ENCODE measurements at regions not wholly inside any gene's neighbourhood (a gene's known extent, or its start where the extent isn't known, plus 50 kb on each side); places are given as distances from the start of the nearest gene placed in this dataset.

- CTCF ChIA-PET (ENCODE audit: partially characterized antibody), result no interaction called here
- Histone ChIP-seq H2BK12ac (ENCODE audit: low read depth, low read length) (no peak overlapping the region), H3K23me2 (ENCODE audit: low read depth, low read length) (no peaks in the 10 kb centered on the region), H3K4me2 (ENCODE audit: insufficient read depth in 1 of 2, low read depth in 2 of 2, low read length in 2 of 2) (no peak overlapping the region), H3K18ac (ENCODE audit: extremely low read depth, low read length) (no peak overlapping the region), H3K27ac (ENCODE audit: low read depth, low read length) (no peak overlapping the region), H3K79me1 (ENCODE audit: low read depth, low read length) (no peaks in the 10 kb centered on the region), H2BK15ac (ENCODE audit: low read length) (no peak overlapping the region), H2AK5ac (ENCODE audit: low read depth, low read length) (no peak overlapping the region), H3K14ac (ENCODE audit: insufficient read length) (no peak overlapping the region), H3K4me1 (replicated peaks in 1 of 4; ENCODE audit: control insufficient read depth in 3 of 4, insufficient read depth in 4 of 4, low read length in 3 of 4) (peaks cover 0 to 5% (median 0%) of the 10 kb centered on the region in 4 experiments; a peak in 1 of 7 replicates), H3K36me3 (ENCODE audit: control insufficient read depth in 2 of 4, insufficient read depth in 4 of 4, low read length in 3 of 4) (no peaks in the 10 kb centered on the region), H2BK5ac (ENCODE audit: low read depth, low read length) (no peak overlapping the region), H3K23ac (ENCODE audit: insufficient read length) (no peak overlapping the region), H3K9me3 (ENCODE audit: insufficient read depth in 2 of 2, low read depth in 1 of 2, low read length in 1 of 2) (no peaks in the 10 kb centered on the region), H3K4ac (replicated peaks; ENCODE audit: insufficient read length, low read depth, low read length) (no peak overlapping the region), H3K4me3 (ENCODE audit: extremely low read depth in 1 of 4, insufficient read depth in 2 of 4, low read depth in 3 of 4, low read length in 4 of 4) (no peak overlapping the region), H4K5ac (ENCODE audit: insufficient read length, low read depth, low read length) (no peak overlapping the region), H2BK20ac (ENCODE audit: low read length) (no peak overlapping the region), H3K27me3 (replicated peaks in 1 of 4; ENCODE audit: control insufficient read depth in 3 of 4, extremely low read depth in 1 of 4, insufficient read depth in 3 of 4, low read length in 3 of 4) (peaks cover 0 to 2% (median 0%) of the 10 kb centered on the region in 4 experiments; a peak in 1 of 7 replicates), H4K8ac (ENCODE audit: extremely low read depth, insufficient read depth, low read length) (no peak overlapping the region), H2AFZ (ENCODE audit: low read length) (no peak overlapping the region), H3K9ac (replicated peaks in 1 of 4; ENCODE audit: extremely low read depth in 1 of 4, low read depth in 3 of 4, low read length in 3 of 4) (no peak overlapping the region), H3K79me2 (ENCODE audit: control insufficient read depth in 1 of 2, insufficient read depth in 2 of 2, low read length in 2 of 2) (no peaks in the 10 kb centered on the region), H4K91ac (replicated peaks; ENCODE audit: insufficient read length, low read length) (no peak overlapping the region), H3K56ac (replicated peaks; ENCODE audit: insufficient read length, low read depth, low read length) (no peak overlapping the region), H2BK120ac (replicated peaks; ENCODE audit: low read depth, low read length) (no peak overlapping the region), H4K20me1 (replicated peaks in 1 of 2; ENCODE audit: control insufficient read depth in 1 of 2, insufficient read depth in 2 of 2, low read length in 2 of 2) (no peaks in the 10 kb centered on the region)
- POLR2A ChIA-PET (ENCODE audit: partially characterized antibody), result no interaction called here
- DNase-seq (ENCODE audit: low read depth in 1 of 2, low spot score in 2 of 2), result no peak
- FAIRE-seq, result no peak
- 88% methylated on average over 4 of the region's 4 CpGs; no CpG with 5 or more reads in 1 of the 2 experiments for WGBS, 2 experiments (ENCODE audit: extremely low coverage in 1 of 2, insufficient coverage in 1 of 2, insufficient read length in 1 of 2, insufficient replicate concordance in 2 of 2, low coverage in 1 of 2, low lambda C conversion rate in 2 of 2, missing lambda C conversion rate in 1 of 2)
- TF ChIP-seq POLR2A (IDR thresholded peaks at IDR 0.05; ENCODE audit: control extremely low read depth in 1 of 2, low read depth in 2 of 2, low read length in 2 of 2) (no peak), JUND (IDR thresholded peaks at IDR 0.05; ENCODE audit: low read length) (no peak), CBX8 (IDR thresholded peaks at IDR 0.05; ENCODE audit: borderline replicate concordance, low read depth, low read length) (no peak), CHD1 (IDR thresholded peaks at IDR 0.05; ENCODE audit: low read depth, low read length) (no peak), KDM5A (IDR thresholded peaks at IDR 0.05; ENCODE audit: low read length) (no peak), FOSL1 (IDR thresholded peaks at IDR 0.05; ENCODE audit: insufficient read depth, low read depth, low read length) (no peak), SRF (IDR thresholded peaks at IDR 0.05; ENCODE audit: low read depth, low read length) (no peak), YY1 (IDR thresholded peaks at IDR 0.05; ENCODE audit: low read depth, low read length) (no peak), TEAD4 (IDR thresholded peaks at IDR 0.05; ENCODE audit: low read depth, low read length) (no peak), SP2 (IDR thresholded peaks at IDR 0.05; ENCODE audit: low read length) (no peak), TCF12 (IDR thresholded peaks at IDR 0.05; ENCODE audit: low read depth, low read length) (no peak), TAF1 (IDR thresholded peaks at IDR 0.05; ENCODE audit: low read depth, low read length) (no peak), EP300 (IDR thresholded peaks at IDR 0.05; ENCODE audit: borderline replicate concordance in 1 of 2, low read depth in 2 of 2, low read length in 2 of 2) (no peak), KDM1A (IDR thresholded peaks at IDR 0.05; ENCODE audit: borderline replicate concordance, low read length) (no peak)
These were observed 1044.5 kb downstream of the NTRK3 start for GRCh38 chr15:87212041-87212440.
